NB4 (cell line): ENCODE measurements at regions not wholly inside any gene's neighbourhood (a gene's known extent, or its start where the extent isn't known, plus 50 kb on each side); places are given as distances from the start of the nearest gene placed in this dataset.

Experiments used
- DNase-seq: peaks from one replicate; pipeline ENCODE4 v3.0.0; 2010; ENCODE audit warnings: low read depth
- H3K4me3 ChIP-seq: one replicate; pipeline ENCODE4 v1.5.1; 2011; ENCODE audit warnings: mild to moderate bottlenecking, low read depth, low read length, moderate library complexity
- MYC ChIP-seq: IDR thresholded peaks from 2 replicates; pipeline ENCODE4 v1.6.1; 2011; ENCODE audit warnings: low read depth, low read length
- POLR2A ChIP-seq: IDR thresholded peaks from 2 replicates; pipeline ENCODE4 v1.6.1; 2011; ENCODE audit warnings: mild to moderate bottlenecking; ENCODE audit not compliant: insufficient read length; ENCODE audit errors: extremely low read depth
- TF ChIP-seq, protein P1 (sequence below): IDR thresholded peaks from 2 replicates; pipeline ENCODE4 v1.6.1; 2011; ENCODE audit warnings: low read depth, low read length
- TF ChIP-seq, protein P2 (sequence below): IDR thresholded peaks from one replicate; pipeline ENCODE4 v1.5.1; 2012; ENCODE audit warnings: low read depth, low read length

DNA sequence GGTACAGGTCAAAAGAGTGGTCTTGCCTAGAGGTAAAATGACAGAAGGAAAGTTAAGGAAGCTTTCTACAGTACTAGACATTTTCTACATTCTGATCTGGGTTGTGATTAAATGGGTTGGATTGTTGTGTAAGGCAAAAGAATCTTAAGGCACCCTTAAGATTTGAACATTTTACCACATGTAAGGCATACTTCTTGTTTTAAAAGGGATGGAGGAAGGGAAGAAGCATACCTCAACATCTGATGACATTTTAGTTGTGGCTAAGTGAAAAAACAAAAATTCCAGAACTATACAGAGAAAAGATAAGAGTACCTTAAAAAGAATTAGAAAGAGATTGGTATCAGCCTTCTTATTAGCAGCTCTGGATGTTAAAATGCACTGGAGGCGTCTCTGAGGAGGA lies 356.0 kb upstream of the CADM1 start:
- TF ChIP-seq, protein P1, sequence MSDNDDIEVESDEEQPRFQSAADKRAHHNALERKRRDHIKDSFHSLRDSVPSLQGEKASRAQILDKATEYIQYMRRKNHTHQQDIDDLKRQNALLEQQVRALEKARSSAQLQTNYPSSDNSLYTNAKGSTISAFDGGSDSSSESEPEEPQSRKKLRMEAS, result no peak
- TF ChIP-seq, protein P2, sequence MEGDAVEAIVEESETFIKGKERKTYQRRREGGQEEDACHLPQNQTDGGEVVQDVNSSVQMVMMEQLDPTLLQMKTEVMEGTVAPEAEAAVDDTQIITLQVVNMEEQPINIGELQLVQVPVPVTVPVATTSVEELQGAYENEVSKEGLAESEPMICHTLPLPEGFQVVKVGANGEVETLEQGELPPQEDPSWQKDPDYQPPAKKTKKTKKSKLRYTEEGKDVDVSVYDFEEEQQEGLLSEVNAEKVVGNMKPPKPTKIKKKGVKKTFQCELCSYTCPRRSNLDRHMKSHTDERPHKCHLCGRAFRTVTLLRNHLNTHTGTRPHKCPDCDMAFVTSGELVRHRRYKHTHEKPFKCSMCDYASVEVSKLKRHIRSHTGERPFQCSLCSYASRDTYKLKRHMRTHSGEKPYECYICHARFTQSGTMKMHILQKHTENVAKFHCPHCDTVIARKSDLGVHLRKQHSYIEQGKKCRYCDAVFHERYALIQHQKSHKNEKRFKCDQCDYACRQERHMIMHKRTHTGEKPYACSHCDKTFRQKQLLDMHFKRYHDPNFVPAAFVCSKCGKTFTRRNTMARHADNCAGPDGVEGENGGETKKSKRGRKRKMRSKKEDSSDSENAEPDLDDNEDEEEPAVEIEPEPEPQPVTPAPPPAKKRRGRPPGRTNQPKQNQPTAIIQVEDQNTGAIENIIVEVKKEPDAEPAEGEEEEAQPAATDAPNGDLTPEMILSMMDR, result no peak
- TF ChIP-seq POLR2A (no peak), MYC (no peak)
- DNase-seq, result no peak
- H3K4me3 ChIP-seq, result no peak overlapping the region

DNA sequence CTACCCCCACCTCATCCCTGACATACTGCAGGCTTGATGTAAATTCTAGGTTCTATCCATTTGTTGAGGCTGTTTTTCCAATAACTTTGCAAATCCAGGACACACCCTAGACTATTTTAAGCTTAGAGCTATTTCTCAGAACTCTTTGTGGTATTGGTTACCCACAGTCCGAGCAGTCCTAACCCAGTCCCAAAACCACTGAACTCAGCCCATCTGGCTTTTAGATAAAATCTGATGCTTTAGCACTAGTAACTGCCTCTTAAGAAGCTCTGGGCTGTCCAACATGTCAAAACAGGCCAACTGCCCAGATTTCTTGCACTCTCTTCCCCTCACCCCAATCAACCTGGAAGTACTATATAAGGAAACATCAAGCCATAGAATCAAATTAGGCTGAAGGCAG lies 344.4 kb upstream of the CADM1 start:
- no peak overlapping the region for H3K4me3 ChIP-seq
- TF ChIP-seq, protein P1, result no peak
- TF ChIP-seq, protein P2, result no peak
- TF ChIP-seq POLR2A (no peak), MYC (no peak)
- DNase-seq, result no peak

DNA sequence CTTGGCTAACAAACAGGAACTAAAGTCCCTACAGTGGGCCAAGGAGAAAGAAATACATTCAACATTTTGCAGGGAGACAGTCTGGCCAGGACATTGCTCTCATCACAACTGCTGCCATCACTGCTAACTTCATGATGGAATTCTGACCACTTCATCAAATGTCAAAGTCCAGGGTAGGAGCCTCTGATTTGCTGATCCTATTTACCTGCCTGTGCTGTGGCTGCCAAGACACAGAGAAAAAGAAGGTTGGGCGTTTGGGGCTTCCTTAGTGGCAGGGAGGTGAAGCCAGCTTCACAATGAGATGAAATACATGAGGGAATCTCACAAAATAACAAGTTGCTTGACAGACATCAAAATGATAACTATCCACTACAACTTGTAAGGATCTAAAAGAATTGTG lies 343.9 kb upstream of the CADM1 start:
- no peak for TF ChIP-seq MYC
- TF ChIP-seq, protein P1, result no peak
- no peak for TF ChIP-seq POLR2A
- TF ChIP-seq, protein P2, result no peak
- no peak for DNase-seq
- H3K4me3 ChIP-seq, result no peak overlapping the region

DNA sequence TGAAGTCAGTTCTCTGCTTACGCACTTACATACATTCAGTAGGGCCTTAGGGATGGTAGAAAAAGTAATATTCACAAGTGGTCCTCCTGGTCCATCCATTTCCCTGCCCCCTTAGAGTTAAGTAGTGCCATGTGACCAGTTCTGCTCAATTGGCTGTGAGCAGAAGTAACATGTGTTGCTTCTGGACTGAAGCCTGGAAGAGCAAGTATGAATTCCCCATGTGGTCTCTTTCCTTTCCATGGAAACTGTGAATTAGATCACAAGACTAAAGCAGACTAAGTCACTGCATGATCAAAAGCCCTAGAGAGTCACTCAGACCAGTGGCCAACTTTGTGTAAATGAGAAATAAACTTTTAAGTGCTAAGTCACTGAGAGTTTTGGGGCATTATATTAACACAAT lies 341.7 kb upstream of the CADM1 start:
- TF ChIP-seq POLR2A (no peak), MYC (no peak)
- TF ChIP-seq, protein P1, result no peak
- TF ChIP-seq, protein P2, result no peak
- DNase-seq, result no peak
- no peak overlapping the region for H3K4me3 ChIP-seq

DNA sequence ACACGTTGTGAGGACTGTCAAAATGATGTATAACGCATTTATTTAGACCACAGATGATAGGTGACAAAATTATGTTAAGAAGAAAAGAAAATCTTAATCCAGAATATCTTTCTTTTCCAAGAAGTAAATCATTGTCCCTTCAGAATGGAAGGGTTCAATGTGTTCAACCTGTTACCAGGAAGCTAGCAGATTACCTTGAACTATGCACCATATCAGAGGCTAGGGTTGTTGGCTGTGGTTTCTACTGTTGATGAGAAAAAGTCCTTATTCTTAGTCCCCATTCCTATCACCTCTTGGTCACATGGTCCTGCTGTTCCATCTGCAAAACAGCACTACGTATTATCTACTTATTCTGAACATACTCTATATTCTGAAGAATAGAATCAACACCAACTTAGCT lies 339.5 kb upstream of the CADM1 start:
- no peak overlapping the region for H3K4me3 ChIP-seq
- TF ChIP-seq, protein P1, result no peak
- TF ChIP-seq MYC (no peak), POLR2A (no peak)
- TF ChIP-seq, protein P2, result no peak

DNA sequence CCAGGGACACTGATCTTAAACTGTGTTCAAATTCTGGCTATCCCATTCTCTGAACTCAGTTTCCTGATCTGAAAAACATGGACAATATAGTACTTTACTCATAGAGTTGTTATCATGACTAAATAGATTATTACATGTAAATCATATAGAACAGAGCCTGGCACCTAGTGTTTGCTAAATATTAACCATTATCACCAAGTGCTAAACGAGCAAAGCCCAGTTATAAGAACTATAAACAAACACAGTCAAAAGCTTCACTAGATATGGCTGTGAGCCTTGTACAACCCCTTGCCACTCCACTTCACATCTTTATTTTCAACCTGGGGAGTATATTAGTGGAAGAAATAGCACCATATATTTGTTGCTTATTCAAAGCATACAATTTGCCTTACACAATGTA lies 338.9 kb upstream of the CADM1 start:
- TF ChIP-seq, protein P2, result no peak
- TF ChIP-seq, protein P1, result no peak
- TF ChIP-seq MYC, result no peak
- TF ChIP-seq POLR2A, result no peak
- no peak for DNase-seq
- no peak overlapping the region for H3K4me3 ChIP-seq

More for the DNA sequence above, 339.5 kb upstream of the CADM1 start:
- no peak for DNase-seq
